Activated CD4-positive, CD25-positive, alpha-beta regulatory T cell (primary cell): ENCODE measurements at regions not wholly inside any gene's neighbourhood (a gene's known extent, or its start where the extent isn't known, plus 50 kb on each side); places are given as distances from the start of the nearest gene placed in this dataset.
A peak's percentile ranks its signal among the peaks of the same experiment; 100 is the strongest.

ENCODE experiments used
- DNase-seq, 4 experiments: peaks; one replicate each; lab custom pipeline; 2025; lab: John Stamatoyannopoulos, UW

DNA sequence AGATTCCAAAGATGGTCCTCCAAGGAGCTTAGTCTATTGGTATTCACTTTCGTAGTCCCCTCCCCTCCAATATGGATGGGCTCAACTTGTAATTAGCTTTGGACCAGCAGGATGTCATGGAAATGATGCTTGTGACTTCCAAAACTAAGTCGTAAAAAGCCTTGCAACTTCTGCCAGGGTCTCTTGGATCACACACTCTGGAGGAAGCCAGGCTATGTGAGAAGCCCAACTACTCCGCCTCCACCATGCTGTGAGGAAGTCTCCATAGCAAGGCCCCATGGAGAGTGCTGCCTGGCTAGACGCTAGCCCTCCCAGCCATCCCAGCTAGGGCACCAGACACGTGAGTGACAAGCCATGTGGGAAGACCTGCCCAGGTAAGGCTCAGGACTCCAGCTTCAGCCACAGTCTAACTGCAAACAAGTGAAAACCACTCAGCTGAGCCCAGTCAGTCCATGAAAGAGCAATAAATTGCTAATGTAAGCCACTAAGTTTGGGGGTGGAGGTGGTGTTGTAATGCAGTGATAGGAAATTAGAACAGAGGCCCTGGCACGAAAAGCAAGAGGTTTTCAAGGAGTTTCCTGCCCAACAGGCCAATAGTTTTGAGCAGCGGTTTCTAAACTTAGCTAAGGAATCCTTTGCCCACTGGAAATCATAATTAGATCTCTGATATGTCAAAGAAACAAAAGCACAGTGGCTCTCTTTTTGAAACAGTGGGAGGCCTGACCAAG is 77.5 kb upstream of the GLI2 start:
- no peak for DNase-seq

DNA sequence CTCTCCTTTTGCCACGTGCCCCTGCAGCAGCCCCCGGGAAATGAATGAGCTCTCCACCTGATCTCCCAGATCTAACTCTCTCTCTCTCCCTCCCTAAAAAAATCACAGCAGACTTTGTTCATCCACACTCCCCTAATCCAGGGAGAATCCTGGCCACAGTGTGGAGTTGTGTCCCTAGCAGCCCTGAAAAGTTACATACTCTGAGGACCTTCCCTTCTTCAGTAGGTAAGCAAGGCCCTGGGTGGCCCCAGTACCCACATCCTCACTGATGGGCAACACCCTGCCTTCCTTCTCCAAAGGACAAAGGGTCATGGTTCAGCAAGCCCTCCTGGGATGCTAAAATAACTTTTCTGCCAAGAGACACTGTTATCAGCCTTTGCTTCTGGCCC is 76.9 kb upstream of the GLI2 start:
- DNase-seq = no peak

DNA sequence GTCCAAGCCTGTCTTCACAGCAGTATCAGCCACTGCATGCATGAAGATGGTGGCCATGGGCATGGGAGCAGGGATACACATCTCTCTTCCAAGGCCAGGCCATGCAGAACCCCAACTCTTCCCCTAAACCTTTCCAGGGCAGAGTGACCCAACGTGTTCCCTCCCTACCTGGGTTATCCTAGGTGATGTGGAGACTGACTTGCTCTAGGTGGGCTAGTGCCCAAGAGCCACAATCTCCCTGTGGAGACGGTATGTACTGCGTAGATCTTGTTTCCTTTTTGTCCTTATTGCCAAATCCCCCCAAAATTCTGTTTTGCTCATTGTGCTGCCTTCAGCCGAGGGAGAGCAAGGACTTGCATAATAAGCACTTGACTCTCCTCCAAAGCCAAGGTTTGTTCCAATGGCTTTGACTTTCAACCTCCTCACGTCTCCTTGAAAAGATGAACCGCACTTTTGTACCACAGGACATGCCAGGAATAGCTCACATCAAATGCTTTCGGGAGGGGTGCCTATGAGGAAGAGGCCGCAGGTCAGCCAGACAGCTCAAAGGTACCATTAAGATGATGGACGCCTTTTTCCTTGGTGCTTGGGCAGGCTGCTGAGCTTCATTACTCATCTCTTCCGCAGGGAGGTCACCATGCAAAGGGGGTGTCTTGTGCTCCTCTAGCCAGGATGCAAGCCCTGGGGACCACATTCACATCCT is 76.2 kb upstream of the GLI2 start:
- DNase-seq = no peak

DNA sequence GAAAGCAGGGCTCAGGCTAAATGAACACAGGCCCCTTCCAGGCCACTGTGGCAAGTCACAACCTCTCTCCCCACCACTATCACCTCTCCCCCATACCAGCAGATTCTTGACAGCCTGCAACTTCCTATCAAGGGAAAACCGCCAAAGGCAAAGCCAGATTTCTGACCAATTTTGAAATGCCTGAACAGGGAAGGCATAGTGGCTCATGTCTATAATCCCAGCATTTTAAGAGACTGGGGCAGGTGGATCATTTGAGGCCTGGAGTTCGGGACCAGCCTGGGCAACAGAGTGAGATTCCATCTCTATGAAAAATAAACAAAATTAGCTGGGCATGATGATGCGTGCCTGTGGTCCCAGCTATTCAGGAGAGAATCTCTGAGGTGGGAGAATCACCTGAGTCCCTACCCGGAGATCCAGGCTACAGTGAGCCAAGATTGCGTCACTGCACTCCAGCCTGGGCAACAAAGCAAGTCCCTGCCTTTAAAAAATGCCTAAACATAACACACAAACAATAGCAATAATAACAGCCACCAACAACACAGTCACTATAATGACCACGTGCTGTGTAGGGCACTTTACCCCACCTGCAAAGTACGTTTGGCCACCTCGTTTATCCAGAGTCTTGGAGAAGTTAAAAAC is 75.5 kb upstream of the GLI2 start:
- DNase-seq = no peak

DNA sequence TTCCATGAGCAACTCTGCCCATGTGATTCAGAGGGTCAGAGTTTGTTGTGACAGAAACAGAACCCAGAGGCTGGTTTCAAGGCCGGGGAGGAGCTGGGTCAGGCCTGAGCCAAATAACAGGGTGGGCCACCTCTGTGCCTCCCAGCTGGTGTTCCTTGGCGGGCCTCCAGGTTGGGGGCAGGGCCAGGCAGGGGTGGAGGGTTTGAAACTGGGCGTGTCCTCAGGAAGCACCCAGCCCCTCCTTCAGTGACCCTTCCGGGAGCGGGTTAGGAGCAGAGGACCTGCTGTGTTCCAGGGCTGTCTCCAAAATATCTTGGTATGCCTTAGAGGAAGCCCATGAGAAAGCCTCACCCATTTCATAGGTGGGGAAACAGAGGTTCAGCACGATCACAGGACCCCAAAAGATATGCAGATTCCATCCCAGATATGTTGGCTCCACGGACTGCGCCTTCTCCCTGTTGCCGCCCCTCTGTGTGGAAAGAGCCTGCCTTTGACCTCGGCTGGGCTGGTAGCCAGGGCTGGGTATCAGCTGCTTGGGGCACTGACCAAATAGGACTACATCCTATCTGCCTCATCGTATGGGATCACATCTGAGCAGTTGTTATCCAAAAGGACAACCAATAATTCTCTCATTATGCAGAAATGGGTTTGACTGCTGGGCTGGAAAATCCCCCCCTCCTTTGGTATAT is 74.8 kb upstream of the GLI2 start:
- no peak for DNase-seq

DNA sequence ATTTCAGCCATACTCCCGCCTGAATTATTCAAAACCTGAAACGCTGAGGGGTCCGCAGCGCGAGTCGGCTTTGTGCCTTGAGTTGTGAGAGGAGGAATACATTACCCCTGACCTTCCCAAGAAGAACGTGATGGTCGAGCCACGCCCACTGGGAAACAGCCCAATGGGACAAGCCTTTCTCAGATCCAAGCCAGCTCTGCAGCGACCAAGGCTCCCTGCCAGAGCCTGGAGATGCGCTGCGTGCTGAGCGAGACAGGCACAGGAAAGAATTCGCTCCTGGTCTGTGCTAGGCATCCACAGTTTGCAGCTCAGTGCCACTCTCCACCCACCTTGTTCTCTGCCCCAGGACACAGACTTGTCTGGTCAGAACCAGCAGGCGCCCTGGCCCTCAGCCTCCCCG is 74.1 kb upstream of the GLI2 start:
- DNase-seq = no peak

DNA sequence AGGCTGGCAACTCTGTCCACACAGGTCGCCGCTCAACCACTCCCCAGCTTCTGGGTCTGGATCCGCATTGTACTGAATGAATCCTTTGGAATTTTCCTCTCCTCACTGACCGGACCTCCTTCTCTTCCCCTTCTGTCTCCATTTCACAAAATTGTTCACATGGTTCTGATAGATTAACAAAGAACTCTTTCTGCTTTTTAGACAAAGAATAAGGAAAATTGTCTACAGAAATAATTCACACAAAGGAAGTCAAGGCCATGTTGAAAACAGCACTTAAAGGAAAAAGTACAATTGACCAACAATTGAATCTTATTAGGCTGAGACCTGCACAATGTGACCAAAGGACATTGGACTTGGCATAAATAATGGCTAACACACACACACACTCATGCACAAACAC is 73.6 kb upstream of the GLI2 start:
- no peak for DNase-seq

DNA sequence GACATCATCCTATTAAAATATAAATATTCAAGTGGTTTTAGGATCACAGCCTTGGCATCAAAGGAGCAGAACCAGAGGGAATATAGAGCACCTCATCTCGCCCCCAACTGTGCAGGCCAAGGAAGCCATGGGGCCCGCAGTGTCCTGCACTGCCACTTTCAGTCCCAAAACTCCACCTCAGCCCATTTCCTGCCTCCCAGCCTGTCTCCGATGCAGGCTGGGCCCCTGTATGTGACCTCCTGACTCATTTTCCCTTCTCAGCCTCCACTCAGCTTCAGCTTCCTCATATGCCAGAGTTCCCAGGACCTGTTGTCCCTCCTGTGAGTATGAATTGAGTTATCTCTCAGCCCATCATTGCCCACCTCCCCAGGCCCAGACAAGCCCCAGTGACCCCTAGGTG is 72.9 kb upstream of the GLI2 start:
- no peak for DNase-seq

DNA sequence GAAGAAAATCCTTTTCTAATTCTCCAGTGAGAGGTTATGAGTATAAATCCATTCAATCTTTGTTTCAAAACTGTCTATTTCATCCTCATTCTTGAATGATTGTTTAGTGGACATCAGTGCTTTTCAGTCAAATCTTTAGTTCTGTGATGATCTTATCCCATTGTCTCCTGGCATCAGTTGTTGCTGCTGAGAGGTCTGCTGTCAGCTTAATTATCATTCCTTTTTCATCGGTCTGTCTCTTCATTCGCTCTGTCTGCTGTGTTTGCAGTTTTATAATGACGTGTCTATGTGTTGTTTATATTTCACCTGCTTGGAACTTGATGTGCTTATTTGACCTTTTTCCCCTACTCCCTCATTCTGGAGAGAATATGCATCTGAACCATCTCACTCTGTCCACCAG is 69.2 kb upstream of the GLI2 start:
- no peak for DNase-seq

DNA sequence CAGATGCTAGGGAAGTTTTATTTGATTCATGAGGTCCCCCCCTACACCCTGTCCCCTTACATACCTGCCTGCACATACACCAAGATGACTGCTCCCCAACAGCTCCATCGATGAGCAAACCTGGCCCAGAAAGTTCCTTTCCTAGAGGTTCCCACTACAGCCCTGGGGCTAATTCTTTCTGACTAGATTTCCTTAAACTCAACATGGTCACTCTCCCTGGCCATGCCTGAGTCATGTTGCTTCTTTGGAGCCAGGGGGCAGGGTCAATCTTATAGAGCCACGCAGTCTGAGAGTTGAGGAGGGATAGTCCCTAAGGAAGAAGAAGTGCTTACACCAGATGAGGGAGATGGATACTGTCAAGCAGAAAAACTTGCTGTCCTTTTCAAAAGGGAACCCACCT is 67.7 kb upstream of the GLI2 start:
- no peak for DNase-seq

DNA sequence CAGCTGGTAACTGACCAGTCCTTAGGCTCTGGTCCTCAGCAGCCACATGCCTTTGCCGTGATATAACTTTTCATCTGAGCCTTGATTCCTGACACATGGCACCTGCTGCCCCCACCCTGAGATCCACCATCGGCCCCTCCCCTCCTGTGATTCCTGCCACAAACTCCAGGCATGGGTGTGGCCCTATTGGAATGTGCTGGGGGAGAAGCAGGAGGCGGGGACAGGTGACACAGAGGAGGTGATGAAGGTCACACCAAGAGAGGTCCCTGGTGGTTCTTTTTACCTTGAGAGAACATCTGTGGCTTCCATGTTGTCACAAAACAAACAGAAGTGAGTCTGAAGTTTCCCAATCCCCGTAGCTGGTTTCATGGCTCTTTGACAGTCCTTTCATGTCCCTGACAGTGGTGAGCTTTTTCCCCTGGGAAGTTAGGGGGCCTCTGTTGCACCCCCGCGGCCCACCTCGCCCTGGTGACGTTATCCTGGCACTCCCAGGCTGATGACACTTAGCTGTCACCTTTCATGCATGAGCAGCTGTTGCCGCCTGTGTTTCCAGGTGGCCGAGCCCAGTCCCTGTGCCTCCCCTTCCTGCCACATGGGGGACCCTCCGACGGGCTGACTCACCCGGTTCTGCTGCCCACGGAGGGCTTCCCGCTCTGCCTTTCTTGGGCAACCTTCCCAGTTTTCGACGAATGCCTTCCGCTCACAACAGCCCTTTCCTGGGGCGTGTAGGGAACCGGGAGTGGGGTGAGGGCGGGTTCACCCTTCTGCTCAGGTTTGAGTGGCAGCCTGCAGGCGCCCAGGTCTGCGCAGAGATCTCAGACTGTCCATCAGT is 66.3 kb upstream of the GLI2 start:
- DNase-seq = no peak

DNA sequence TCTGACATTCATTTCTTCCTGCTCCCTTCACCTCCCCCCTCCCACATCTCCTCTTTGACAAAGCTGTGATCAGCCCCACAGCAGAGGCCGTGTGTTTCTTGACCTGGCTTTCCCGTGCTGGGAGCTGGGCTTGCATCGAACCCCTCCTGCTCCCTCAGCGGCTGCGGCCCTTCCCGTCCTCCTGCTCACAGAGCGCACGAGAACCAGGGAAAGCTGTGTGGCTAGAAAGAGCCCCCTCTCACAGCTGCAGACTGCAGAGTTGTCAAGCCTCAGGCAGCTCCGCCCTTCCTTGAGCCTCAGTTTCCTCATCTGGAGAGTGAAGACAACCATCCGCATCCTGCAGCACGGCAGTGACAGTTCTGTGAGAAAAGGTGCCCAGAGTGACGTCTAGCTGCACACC is 65.7 kb upstream of the GLI2 start:
- DNase-seq = no peak

DNA sequence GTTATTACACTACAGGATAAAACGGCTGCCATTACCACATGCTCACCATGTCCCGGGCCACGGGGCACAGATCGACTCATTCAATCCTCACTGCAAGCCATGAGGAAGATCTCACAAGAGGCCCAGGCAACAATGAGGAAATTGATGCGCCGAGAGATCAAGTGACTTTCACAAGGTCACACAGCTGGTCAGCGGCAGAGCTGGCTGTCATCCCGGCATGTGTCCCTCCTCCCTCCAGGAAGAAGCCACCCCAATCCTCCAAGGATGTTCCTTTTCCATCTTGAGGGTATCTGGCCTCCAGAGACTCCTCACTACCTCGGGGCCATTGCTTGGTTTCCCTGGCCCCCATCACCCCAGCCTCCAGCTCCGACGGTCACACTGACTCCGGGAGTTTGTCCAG is 65.3 kb upstream of the GLI2 start:
- no peak for DNase-seq

DNA sequence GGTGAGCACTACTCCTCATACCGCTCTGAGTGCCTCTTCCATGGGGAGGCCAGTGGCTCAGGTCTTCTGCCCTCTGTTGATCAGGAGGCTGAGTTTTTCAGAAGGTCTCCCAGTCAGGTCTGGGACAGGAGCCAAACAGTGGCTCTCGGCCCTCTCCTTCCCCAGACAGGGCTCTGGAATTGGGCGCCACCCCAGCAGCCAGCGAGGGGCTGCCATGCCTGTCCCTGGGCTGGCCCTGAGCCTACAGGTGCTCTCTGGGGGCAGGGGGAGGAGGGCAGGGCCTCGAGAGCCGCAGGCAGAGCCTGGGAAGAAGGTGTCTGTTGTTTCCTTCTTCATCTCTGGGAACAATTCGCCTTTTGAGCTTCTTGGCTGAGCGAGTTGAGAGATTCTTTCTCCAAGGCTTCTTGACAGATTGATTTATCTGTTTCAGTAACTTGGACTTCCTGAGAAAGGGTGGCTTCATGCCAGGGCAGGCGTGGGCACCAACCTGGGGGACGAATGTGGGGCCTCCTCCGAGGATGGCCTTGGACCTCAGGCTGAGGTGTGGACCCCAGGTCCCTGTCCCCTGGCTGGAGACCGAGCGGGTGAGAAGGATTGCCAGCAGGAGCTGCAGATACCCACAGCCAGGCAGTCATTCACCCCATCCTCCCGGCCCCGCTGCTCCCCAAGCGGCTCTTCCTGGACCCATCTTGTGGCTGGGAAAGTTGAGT is 64.7 kb upstream of the GLI2 start:
- no peak for DNase-seq

DNA sequence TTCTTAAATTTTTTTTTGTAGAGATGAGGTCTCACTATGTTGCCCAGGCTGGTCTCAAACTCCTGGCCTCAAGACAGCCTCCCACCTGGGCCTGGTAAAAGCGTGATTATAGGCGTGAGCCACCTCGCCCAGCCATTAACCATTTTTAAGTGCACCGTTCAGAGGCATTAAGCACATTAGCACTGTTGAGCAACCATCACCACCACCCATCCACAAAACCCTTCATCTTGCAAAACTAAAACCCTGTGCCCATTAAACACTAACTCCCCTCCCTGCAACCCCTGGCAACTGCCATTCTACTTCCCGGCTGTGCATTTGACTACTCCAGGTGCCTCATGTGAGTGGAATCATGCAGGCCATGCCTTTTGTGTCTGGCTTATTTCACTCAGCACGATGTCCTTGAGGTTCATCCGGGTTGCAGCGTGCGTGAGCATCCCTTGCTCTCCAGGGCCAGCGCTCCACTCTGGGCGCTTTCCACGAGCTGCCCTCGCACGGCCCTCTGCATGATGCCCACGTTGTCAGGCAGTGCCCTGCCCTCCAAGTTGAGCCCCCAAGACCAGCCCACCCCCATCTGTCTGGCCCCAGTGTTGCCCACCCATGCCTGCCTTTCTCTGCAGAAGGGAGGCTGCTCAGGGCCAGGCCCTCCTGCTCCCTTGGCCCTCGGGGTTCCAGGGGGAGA is 63.0 kb upstream of the GLI2 start:
- no peak for DNase-seq

DNA sequence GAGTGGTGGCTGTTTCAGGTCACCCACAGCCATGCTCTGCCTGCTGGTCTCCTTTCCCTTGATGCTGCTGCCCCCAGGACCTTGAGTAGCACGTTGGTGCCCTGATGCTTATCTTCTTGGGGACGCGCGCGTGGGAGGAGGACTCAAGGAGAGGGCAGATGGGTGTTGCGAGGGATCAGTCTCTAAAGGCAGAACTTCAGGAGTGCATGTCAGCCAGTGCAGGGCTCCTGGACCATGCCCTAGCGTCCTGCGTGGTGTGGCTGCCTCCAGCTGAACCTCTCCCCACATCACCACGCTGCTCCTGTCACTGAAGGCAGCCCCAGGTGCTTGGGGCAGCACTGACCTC is 62.5 kb upstream of the GLI2 start:
- no peak for DNase-seq

DNA sequence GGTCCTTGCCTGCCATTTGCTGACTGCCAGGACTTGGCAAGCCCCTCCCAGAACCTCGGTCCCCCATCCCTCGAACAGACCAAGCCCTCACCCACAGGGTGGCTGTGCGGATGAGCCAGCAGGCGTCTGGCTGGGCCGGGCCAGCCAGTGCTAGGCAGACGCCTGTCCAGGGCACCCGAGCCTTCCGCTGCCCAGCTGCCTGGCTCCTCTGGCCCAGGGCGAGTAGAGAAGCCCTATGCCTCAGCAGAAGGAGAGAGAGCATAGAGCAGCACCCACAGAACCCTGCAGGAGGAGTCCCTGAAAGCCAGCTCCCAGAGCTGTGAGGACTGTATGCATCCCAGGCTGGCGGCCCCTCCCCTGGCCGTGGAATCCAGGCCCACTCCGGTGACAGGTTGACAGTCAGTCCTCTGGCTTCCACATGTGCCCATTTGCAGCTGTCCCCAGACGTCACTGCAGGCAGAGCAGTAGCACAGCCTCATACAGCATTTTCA is 62.1 kb upstream of the GLI2 start:
- DNase-seq = no peak

DNA sequence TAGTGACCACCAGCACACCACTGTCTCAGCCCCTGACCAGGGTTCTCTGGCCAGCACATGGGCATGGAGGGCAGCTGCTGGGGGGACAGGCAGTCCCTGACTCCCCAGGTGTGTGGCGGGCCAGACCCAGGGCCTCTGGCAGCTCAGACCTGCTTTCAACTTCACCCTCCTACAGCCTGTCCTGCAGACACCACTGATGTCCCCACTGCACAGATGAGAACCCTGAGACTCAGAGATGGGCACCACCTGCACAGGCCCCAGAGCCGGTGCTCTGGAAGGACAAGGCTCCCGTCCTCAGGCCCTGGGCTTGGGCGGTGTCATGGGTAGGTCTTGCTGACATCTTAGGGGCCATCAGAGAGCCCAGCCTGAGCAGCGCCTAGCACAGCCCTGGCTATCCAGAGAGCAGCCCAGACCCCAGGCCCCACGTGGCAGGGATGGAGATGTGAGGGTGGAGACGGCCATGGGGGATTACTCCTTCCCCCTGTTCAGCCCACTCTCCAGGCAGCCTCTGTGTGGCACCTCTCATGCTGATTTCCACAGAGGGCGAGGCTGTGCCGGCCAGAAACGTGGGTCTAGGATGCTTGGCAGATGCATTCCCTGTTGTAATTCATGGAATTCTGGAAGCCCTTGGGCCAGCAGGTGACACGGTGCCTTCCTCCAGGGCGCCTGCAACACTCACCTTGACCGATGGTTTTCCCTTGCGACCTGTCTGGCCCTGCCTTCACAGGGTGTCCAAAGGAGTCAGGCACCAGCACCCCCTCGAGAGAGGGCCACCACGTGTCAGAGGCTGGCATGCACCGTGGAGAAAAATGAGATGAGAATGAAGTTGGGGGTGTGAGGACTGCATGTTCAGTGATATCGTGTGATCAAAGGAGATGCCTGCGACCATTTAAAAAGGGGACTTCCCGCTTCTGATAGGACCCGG is 61.2 kb upstream of the GLI2 start:
- no peak for DNase-seq

DNA sequence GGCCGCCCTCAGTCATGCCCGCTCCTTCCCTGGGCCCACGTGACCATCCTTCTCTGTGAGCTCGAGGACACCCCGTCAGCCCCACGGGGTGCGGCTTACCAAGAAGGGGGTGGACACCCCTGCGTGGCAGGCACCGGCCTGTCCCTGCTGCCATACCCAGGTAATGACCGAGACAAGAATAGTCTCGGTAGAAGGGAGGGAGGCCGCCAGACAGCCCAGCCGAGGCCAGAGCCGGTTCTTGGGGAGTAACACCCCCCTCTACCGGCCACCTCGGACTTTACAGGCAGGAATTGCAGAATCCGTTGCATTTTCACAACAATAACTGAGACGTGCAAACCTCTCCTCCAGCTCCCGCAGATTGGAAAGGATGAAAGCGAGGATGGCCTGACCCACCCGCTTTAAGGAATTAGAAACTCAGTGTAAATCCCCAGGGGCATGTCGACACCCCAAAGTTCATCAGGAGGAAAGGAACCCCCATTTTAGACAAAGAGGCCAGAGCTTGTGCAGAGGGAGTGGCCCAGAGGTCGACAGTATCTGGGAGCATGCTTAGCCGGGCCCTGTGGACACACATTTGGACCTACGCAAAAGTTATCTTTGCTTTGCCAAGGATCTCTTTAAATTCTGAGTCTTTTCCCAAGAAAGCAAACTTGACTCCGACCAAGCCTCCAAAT is 60.1 kb upstream of the GLI2 start:
- peak in 1 of 4 experiments; percentile 8 for DNase-seq
